Smooth muscle cell (in vitro differentiated cells): ENCODE measurements at regions not wholly inside any gene's neighbourhood (a gene's known extent, or its start where the extent isn't known, plus 50 kb on each side); places are given as distances from the start of the nearest gene placed in this dataset.

Experiments used
- DNase-seq: peaks from one replicate; lab custom pipeline; 2025; ENCODE audit not compliant: unreplicated experiment; lab: John Stamatoyannopoulos, UW
- H2AFZ ChIP-seq: fragments of 200-600 bp; sonication (generic); 2 replicates; pipeline ENCODE4 v1.6.0; 2016; ENCODE audit warnings: antibody characterized with exemption, low read depth, mild to moderate bottlenecking
- H3F3A ChIP-seq: fragments of 200-600 bp; sonication (generic); 2 replicates; pipeline ENCODE4 v1.6.0; 2017; ENCODE audit warnings: antibody characterized with exemption, low read depth
- H3K27ac ChIP-seq: fragments of 200-600 bp; sonication (generic); 2 replicates; pipeline ENCODE4 v1.5.1; 2016; ENCODE audit warnings: low read depth, mild to moderate bottlenecking
- H3K27me3 ChIP-seq: fragments of 200-600 bp; sonication (generic); 2 replicates; pipeline ENCODE4 v1.6.1; 2016; ENCODE audit warnings: low read depth, mild to moderate bottlenecking
- H3K36me3 ChIP-seq: fragments of 200-600 bp; sonication (generic); 2 replicates; pipeline ENCODE4 v1.5.1; 2016; ENCODE audit warnings: low read depth
- H3K4me1 ChIP-seq: fragments of 200-600 bp; sonication (generic); 2 replicates; pipeline ENCODE4 v1.5.1; 2016; ENCODE audit warnings: low read depth
- H3K4me2 ChIP-seq: fragments of 200-600 bp; sonication (generic); 2 replicates; pipeline ENCODE4 v1.6.0; 2016; ENCODE audit warnings: mild to moderate bottlenecking
- H3K4me3 ChIP-seq: fragments of 200-600 bp; sonication (generic); 2 replicates; pipeline ENCODE4 v1.5.1; 2016; ENCODE audit warnings: mild to moderate bottlenecking
- H3K79me2 ChIP-seq: fragments of 200-600 bp; sonication (generic); 2 replicates; pipeline ENCODE4 v1.6.0; 2016; ENCODE audit warnings: low read depth, mild to moderate bottlenecking
- H3K9ac ChIP-seq: fragments of 200-600 bp; sonication (generic); 2 replicates; pipeline ENCODE4 v1.6.0; 2016; ENCODE audit warnings: low read depth
- H3K9me3 ChIP-seq: fragments of 200-600 bp; sonication (generic); replicated peaks from 2 replicates; pipeline ENCODE4 v1.5.1; 2016; ENCODE audit warnings: low read depth
- H4K20me1 ChIP-seq: fragments of 200-600 bp; sonication (generic); 2 replicates; pipeline ENCODE4 v1.6.0; 2016; ENCODE audit warnings: low read depth
- CTCF ChIP-seq: fragments of 200-600 bp; sonication (generic); IDR thresholded peaks from 2 replicates; pipeline ENCODE4 v1.5.1; 2017; ENCODE audit warnings: borderline replicate concordance, mild to moderate bottlenecking, antibody characterized with exemption; ENCODE audit not compliant: insufficient read depth, poor library complexity, severe bottlenecking
- WGBS: methylation state at CpG from one replicate; pipeline ENCODE4 v1.1.7; 2016; ENCODE audit warnings: low lambda C conversion rate; 5-methylcytosine and 5-hydroxymethylcytosine counted together

DNA sequence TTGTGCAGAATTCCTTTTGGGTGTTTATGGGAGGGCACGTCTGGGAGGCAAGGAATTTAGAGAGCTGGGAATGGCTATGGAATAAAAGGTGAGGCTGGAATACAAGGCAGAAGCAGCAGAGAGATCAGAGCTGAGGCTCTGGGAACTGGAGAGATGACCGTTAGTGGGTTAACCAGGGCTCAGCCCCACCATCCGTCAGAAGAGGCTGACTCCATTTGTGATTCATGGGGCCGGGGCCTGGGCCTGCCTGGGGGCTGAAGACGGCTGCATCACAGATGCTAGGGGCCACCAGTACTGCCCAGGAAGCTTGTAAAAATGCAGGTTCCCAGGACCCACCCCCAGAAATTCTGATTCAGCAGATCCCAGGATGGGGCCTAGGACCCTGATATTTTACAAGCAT is 398.1 kb downstream of the MED13L start:
- H2AFZ ChIP-seq: no peak overlapping the region

GRCh38 chr12:115873451-115874082 is 403.9 kb downstream of the MED13L start:
- H3K36me3 ChIP-seq: no peaks in the 10 kb centered on the region
- H4K20me1 ChIP-seq: no peaks in the 10 kb centered on the region
- no peaks in the 10 kb centered on the region for H3K9me3 ChIP-seq
- no peaks in the 10 kb centered on the region for H3F3A ChIP-seq
- no peak for DNase-seq
- H3K4me1 ChIP-seq: no peaks in the 10 kb centered on the region
- H3K9ac ChIP-seq: peak overlapping the region; percentile 22
- peak overlapping the region; percentile 81 for H3K27ac ChIP-seq
- H2AFZ ChIP-seq: no peak overlapping the region
- TF ChIP-seq CTCF: no peak
- no peaks in the 10 kb centered on the region for H3K27me3 ChIP-seq
- no peaks in the 10 kb centered on the region for H3K79me2 ChIP-seq
- WGBS: 88% methylated on average over 3 of the region's 3 CpGs
- H3K4me2 ChIP-seq: no peak overlapping the region
- no peak overlapping the region for H3K4me3 ChIP-seq

More for the DNA sequence above, 398.1 kb downstream of the MED13L start:
- Histone ChIP-seq H3K36me3 (no peaks in the 10 kb centered on the region), H3K4me2 (no peak overlapping the region), H3K9me3 (no peaks in the 10 kb centered on the region), H3K9ac (no peak overlapping the region), H3K79me2 (no peaks in the 10 kb centered on the region), H4K20me1 (no peaks in the 10 kb centered on the region), H3F3A (no peaks in the 10 kb centered on the region), H3K27ac (no peak overlapping the region), H3K4me1 (no peaks in the 10 kb centered on the region), H3K4me3 (no peak overlapping the region), H3K27me3 (no peaks in the 10 kb centered on the region)
- DNase-seq: no peak
- no peak for TF ChIP-seq CTCF
- 21% methylated on average over 5 of the region's 5 CpGs for WGBS

DNA sequence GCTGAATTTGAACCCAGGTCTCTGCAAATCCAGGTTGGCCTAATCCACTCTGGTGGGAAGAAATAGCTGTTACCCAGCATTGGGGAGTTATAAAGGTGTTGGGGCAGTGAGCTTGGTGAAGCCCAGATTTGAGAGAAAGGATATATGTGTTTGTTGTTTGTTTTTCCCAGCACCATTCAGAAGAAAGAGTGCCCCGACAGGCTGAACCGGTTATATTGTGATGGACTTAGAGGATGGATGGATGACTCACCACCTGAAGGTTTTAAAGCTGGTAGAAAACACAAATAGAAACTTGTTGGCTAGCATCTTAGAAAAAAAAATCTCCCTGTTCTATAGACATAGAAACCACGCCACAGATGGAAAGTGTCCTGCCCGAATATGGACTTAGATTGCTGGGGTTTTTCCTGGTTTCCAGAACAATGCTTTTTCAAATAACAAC is 404.6 kb downstream of the MED13L start:
- H3K27me3 ChIP-seq: no peaks in the 10 kb centered on the region
- H3K36me3 ChIP-seq: no peaks in the 10 kb centered on the region
- no peak for DNase-seq
- peak overlapping the region; percentile 12 for H3K9ac ChIP-seq
- TF ChIP-seq CTCF: no peak
- no peak overlapping the region for H2AFZ ChIP-seq
- WGBS: 25% methylated on average over 4 of the region's 4 CpGs
- H3K4me3 ChIP-seq: no peak overlapping the region
- no peaks in the 10 kb centered on the region for H3K79me2 ChIP-seq
- H3K4me2 ChIP-seq: no peak overlapping the region
- peak overlapping the region; percentile 81 for H3K27ac ChIP-seq
- no peaks in the 10 kb centered on the region for H3F3A ChIP-seq
- no peaks in the 10 kb centered on the region for H3K4me1 ChIP-seq
- no peaks in the 10 kb centered on the region for H3K9me3 ChIP-seq
- no peaks in the 10 kb centered on the region for H4K20me1 ChIP-seq

DNA sequence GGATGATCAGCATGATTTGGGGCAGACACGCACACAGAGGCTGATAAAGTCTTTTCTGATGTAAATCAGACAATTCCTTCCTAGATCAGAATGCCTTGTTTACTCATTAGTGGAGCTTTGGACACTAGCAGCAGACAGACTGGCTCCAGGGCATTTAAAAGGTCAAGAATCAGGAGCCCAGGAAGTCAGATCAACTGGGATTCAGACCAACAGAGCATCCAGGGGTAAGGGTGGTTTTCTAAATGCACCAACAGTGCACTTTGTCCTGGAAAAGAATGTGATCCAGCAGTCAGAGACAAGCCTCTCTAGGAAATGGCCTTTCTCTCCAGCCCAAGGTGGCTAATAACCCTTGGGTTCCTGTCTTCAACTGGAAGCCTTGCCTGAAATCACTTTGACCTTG is 405.3 kb downstream of the MED13L start:
- no peaks in the 10 kb centered on the region for H3K36me3 ChIP-seq
- no peaks in the 10 kb centered on the region for H3F3A ChIP-seq
- H3K9me3 ChIP-seq: no peaks in the 10 kb centered on the region
- no peaks in the 10 kb centered on the region for H3K4me1 ChIP-seq
- H3K79me2 ChIP-seq: no peaks in the 10 kb centered on the region
- peak overlapping the region; percentile 12 for H3K9ac ChIP-seq
- TF ChIP-seq CTCF: no peak
- no peaks in the 10 kb centered on the region for H3K27me3 ChIP-seq
- 39% methylated on average over 1 of the region's 1 CpG for WGBS
- no peaks in the 10 kb centered on the region for H4K20me1 ChIP-seq
- no peak overlapping the region for H3K4me3 ChIP-seq
- H2AFZ ChIP-seq: no peak overlapping the region
- H3K4me2 ChIP-seq: no peak overlapping the region
- H3K27ac ChIP-seq: peak overlapping the region; percentile 81
- DNase-seq: no peak
